HL-60/S4 treated with phorbol 12-myristate 13-acetate at 8.2 ng/mL for 4 days and 3 days (cell line): ENCODE measurements at regions not wholly inside any gene's neighbourhood (a gene's known extent, or its start where the extent isn't known, plus 50 kb on each side); places are given as distances from the start of the nearest gene placed in this dataset.

ENCODE experiments used
- in situ Hi-C: fragments of 300-500 bp; cut with MboI; formaldehyde crosslinking; loops from 2 replicates; pipeline ENCODE4 v1.15.0; 2022; ENCODE audit warnings: low sequenced_read_pairs

DNA sequence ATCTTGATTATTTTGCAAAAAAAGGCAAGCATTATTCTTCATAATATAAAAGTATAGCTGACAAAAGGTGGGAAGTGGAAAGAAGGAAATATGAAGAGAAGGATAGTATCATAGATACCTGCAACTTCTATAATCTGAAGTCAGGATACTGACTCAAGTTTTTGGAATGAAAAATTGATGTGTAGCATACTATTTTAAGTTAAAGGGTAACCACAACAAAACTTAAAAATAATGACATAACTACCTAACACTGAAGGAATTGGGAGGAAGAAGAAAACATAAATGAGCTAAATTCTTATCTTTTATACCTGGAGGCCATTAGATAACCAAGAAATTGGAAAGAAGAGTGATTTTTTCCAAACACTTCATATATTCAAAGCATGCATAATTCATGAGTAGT lies 51.8 kb upstream of the TLE1 start:
- in situ Hi-C loops: no loop called here

DNA sequence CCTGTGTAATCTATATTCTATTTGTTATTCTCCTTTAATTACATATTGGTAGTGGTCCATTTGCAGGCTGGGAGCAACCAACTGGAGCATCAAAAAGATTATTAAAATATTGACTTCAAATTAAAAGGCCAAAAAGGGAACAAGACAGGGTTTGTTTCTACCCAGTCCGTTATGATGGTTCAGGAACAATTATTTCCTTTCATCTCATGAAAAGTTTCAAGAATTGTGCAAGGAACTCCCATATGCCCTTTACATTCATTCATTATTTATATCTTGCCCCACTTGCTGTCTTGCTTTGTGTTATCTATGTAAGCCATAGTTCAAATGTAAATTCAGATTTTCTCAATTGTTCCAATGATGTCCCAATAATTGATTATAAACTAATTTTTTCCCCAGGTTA lies 58.7 kb upstream of the TLE1 start:
- in situ Hi-C loops: no loop called here

DNA sequence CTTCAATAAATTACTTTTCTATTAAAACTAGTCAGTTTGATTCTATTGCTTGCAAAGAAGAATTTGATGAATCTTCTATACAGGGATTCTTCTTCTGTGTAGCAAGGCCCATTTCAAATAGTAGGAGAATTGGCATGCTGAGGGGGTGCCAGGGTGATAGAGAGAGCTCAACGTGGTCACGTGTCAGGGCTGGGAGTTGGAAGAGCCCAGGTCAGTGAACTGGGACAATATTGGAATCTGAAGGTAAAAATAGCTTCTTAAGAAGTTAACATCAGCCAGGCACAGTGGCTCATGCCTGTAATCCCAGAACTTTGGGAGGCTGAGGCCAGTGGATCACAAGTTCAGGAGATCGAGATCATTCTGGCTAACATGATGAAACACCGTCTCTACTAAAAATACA lies 64.1 kb upstream of the TLE1 start:
- in situ Hi-C loops: no loop called here

DNA sequence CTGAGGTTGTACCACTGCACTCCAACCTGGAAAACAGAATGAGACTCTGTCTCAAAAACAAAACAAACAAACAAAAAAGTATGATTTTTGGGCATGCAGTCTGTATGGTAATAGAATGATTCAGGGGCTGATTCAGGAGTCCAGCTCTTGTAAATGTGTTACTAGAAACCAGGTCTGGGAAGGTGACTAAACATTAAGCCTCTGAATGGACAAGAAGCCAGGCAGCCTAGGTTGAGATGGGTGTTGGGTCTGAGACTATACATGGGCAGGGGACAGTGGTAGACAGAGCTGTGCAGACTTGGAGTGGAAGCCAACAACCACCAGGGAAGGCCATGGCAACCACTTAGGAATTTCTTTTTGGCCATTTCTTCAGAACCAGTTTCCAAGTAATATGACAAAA lies 64.9 kb upstream of the TLE1 start:
- in situ Hi-C loops: no loop called here

DNA sequence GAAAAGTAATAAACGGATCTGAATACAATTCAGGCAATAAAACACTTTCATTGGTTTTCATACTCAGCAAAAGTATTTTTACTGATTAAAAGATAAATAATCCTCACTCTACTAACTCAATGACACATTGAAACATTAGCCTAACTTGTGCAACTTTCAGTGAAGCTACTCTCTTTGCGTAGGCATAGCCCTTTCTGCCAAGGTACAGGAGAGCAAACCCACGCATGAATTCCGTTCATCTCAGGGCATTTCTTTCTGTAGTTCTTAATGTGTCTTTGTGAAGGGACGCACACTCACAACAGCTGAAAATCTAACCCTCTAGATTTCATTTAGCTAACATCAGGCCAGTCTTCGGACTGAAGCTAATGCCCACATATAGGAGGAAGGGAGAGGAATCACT lies 66.4 kb upstream of the TLE1 start:
- in situ Hi-C loops: no loop called here

DNA sequence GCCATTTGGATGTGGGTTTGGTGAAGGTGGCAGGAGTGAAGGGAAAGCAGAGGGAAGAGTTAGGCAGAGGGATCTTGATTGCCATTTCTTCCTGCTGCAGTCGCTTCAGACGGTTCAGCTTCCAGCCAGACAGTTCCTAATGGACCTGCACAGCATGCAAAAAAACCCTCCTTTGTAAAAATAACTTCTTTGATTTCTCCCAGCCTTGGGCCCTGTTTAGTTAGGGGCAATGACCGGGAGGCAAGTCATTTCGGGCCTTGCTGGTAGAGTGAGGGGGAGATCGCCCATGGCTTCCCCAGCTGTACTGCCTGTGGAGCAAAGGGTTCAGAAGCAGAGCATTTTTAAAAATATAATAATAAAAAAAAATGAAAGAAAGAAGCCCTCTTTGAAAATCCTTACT lies 67.2 kb upstream of the TLE1 start:
- in situ Hi-C loops: no loop called here

DNA sequence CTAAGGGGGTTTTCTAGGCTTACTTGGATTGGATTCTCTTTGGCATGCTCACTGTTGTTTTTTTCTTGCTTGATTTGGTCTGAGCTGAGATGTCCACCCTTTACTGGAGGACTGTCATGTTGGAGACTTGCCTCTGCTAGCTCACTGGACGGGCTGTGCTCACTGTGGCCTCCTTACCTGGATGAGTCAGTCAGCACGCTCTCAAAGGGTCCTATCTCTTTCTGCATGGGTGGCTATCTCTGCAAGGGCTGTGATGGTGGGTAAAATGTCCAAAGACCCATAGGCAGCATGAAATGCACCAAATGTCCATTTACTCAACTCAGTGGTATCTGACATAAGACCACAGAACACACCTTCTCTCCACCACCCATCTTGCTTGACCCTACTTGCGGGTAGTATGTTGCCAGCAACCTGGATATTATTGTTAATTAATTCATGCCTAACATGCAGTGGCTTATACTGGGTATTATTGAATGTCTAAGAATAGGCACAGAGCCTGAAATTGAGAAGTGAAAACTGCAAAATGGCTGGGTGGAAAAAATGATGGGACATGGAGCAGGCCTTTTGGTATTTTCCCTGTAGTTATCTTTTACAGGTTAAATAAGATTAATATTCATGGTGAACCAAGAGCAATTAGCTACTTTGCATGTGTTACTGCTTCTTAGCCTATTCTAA lies 68.9 kb upstream of the TLE1 start:
- in situ Hi-C loops: no loop called here

DNA sequence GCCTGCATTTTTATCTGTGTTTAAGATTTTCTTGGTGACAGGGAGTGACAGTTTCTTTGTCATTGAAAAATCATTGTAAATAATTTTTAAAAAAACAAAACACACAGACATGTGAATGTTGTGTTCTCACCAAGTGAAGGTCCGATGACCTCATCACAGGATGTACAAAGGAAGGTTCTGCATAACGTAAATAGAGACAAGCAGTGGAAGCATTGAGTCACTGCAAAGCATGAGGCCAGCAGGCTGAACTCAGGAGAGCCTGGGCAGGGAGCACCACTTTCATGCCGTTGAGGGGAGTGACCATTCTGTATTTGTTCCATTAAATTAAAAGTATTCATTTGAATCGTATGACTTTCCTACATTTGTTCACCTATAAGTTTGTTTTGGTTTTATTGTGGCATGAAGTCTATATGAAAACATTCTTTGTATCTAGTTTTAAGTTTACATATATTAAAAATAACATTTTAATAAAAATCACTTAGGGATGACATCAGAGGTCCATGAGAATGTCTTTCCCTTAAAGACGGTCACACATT lies 70.4 kb upstream of the TLE1 start:
- in situ Hi-C loops: no loop called here

DNA sequence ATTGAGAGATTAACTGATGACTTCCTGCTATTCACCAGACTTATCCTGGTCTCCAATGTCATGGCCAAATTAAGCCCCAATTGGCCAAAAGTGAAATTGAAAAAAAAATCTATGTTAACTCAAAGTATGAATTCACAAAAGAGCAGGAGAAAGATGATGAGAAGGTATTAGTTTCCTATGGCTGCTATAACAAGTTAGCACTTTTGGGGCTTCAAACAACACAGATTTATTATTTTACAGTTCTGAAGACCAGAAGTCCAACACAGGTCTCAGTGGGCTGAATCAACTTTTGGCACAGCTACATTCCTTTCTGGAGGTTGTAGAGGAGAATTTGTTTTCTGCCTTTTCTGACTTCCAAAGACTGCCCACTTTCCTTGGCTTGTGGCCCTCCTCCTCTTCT lies 78.6 kb upstream of the TLE1 start:
- in situ Hi-C loops: no loop called here

DNA sequence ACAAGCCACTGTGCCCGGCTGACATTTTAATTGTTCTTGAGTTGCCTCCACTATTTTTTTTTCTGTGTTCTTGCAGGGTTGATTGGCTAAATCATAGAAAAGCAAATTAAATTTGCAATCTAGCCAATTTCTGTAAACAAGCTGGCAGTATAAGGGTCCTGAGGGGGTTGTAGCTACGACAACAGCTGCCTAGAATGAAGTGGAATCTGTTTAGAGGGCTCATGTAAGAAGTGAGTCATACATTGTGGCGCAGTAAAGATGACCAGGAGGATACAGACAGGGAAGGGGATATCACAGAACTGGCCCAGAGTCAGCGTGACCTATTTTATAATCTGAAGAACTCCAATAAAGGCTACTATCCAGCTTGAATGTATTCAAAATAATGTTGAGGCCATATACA lies 82.2 kb upstream of the TLE1 start:
- in situ Hi-C loops: no loop called here

DNA sequence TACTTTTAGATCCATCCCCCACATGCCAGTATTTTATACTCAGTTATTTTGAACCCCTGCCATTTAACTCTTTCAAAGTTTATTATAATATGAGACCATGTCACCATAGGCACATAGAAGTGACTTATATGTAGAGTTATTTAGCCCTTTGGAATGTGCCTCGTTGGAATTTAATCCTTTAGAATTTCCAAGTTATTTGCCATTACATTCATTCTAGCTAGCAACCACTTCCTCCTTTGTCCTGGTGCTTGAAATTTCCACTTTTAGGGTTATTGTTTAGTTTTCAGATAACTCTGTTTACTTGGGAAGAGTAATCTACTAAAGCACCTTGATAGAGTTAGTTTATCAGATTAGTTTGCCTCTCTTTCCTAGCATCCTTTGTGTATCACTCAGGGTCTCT lies 82.8 kb upstream of the TLE1 start:
- in situ Hi-C loops: no loop called here

DNA sequence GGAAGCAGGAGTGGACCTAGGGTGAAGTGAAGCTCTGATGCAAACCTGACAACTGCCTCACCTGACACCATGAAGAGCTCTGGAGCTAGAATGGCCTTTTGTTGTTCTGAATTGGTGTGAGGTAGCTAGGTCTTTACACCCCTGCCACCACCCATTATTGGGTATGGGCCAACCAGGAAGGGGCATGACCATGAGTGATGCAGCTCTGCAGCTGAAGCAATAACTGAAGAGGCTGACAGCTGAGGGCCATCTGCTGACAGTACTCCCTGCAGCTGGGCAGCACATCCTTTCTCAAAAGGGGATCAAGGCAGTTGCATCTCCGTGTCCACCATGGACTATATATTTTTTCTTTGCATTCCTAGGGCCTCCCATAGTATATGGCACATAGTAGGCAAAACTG lies 87.0 kb upstream of the TLE1 start:
- in situ Hi-C loops: no loop called here

DNA sequence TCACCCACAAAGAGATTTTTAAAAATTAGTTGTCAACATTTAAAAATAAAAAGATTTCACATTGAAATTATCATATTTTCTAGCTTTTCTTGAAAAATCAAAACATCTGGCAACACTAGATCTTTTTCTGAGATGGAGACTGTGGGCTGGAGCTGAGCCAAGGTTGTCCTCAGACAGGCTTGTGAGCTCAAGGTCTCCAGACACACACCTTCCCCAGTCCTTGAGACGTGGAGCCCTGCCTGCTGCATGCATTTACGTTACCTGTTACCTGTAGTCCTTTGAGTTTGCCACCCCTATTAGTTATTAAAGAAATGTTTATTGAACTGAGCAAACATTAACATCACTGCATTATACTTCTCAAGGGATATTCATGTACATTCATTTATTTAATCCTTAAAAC lies 87.5 kb upstream of the TLE1 start:
- in situ Hi-C loops: no loop called here

DNA sequence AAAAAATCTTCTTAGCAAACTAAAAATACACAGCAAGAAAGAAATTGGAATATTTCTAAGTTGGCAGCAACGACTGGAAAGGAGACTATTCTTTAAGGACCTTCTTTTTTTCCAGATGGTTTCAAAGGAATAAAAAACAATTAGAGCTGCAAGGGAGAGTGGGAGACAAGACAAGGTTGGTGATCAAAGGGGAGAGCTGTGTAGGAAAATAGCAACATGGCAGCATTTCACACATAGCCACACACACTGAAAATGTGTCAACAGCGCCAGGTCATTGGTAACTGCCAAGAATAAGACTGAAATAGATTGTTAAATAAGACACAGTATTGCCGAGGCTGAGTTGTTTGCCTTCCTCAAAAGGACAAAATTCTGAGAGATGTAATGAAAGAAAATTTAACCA lies 88.1 kb upstream of the TLE1 start:
- in situ Hi-C loops: no loop called here

DNA sequence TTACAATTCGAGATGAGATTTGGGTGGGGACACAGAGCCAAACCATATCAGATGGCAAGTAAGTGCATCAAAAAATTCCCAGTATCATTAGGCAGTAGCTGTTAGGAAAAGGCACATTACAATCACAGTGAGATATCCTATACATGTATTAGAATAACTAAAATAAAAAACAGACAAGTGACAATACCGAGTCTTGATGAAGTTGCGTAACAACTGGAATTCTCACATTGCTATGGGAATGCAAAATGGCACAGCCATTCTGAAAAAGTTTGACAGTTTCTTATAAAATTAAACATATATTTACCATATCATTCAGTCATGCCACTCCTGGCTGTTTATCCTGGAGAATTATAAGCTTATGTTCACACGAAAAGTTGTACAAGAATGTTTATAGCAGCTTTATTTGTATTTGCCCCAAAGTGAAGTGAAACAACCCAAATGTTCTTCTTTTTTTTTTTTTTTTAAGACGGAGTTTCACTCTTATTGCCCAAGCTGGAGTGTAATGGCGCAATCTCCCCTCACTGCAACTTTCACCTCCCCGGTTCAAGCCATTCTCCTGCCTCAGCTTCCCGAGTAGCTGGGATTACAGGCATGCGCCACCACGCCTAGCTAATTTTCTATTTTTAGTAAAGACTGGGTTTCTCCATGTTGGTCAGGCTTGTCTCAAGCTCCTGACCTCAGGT lies 93.1 kb upstream of the TLE1 start:
- in situ Hi-C loops: no loop called here

DNA sequence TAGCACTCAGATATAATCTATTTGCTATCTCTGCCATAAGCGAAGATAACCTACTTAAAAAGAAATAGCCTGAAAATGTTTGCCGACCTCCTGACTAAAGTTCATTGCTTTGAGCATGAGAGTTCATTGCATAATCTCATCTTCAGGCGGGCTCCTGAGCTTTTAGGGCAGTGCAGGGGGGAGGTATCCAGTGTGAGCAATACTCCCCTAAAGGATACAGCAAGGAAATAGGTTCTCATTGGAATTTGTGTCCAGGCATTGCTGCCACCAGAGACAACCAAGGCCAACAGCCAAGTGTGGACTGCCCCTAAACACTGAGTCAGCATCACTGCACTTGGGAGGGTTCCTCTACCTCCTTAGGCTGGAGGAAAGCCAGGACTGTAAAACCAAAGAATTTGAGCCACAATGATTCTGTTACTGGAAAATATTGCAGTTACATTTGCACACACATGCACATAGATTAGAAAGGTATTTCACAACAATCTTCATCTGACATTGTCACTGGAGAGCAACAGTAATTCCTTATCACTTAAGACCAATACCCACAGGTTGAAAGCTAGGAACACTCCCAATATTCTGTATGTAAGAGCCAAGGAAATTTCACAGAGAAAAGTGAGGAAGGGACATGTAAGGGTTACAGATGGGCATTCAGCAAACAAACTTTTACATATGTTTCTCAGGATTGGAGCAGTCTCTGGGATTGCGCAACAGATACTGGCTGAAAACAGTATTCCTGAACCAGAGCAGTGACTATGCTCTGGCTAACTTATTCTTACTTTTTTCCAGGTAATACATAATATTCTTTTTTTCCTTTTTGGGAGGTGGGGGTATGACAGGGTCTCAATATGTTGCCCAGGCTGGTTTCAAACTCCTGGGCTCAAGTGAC lies 98.6 kb upstream of the TLE1 start:
- in situ Hi-C loops: no loop called here

DNA sequence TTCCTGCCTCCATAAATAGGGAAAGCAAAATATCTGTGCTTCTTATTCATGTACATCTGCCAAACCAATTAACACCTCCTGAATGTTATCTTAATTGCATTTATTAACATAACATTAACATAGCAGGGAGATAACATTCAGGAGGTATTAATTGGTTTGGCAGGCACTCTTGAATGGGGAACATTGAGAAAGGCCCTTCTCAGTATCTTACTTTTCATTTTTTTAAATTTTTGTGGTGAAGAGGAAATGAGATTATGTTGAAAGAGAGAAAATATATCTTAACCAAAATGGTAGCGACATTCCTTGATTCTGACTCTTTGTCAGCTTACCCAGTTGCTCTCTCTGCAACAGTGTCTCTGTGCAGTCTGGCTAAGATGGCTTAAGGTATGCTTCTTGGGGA lies 100.4 kb upstream of the TLE1 start:
- in situ Hi-C loops: no loop called here

DNA sequence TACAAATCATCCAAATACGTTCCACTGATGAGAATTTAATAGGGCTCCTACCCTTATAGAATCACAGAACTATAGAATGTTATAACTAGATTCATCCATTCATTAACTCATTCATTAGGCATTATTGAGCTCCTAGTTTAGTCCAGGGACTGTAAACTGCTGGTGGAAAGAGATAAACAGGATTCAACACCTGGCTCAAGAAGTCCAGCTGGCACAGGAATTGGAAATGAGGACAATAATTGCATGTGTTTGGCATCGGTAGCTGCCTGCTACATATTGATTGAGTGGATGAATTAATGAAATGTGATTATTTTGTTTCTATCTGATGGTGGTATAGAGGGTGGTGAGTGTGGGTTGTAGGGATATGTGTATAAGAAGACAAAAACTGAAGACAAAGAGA lies 100.8 kb upstream of the TLE1 start:
- in situ Hi-C loops: no loop called here

DNA sequence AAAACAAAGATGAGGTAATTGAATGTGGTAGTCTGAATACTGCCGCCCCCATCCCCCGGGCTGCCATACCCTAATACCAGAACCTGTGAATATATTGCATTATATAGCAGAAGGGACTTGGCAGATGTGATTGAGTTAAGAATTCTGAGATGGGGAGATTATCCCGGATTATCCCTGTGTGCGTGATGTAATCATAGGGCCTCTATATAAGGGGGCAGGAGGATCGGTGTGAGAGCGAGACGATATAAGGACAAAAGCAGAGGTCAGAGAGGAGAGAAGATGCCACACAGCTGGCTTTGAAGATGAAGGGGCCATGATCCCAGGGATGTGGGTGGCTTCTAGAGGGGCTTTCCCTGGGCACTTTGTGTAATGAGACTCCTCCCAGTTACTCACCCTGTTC lies 101.7 kb upstream of the TLE1 start:
- in situ Hi-C loops: no loop called here

DNA sequence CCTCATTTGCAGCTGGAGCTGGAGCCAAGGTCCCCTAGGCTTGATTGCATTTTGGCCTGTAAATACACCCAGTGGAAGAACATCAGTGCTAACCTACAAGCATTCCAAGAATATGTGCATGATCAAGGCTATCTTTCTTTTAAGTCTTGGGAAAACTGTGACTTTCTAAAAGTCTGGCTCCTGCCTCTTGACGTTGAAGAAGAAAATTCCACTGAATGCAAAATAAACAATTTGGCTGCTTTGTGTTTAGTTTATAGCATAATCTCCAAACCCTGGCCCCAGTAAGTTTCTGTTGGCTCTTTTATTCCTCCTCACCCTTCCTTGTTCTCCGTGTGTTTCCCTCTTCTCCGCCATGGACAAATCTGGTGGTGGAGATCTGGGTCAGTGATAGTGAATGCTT lies 109.3 kb upstream of the TLE1 start:
- in situ Hi-C loops: no loop called here

DNA sequence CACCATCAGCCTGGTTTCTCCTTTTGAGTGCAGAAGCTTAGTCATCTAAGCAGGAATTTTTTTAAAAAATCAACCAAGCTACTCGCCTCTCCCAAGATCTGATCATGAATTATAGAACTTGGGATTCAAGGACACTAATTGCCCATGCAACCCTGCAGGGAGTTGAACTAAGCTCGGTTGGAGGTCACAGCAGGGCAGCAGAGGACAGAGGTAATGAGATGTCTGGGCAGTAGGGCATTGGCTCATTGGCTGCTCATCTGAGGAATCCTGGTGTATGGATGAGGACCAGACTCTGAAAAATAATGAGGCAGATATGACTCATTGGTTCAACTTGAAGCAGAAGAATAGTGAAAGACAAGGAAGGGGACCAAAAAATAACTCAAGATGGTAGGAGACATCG lies 111.8 kb upstream of the TLE1 start:
- in situ Hi-C loops: loop anchor here (25.0 kb wide), 1 partner anchor 89 kb away; no protein-coding TSS in a partner anchor

DNA sequence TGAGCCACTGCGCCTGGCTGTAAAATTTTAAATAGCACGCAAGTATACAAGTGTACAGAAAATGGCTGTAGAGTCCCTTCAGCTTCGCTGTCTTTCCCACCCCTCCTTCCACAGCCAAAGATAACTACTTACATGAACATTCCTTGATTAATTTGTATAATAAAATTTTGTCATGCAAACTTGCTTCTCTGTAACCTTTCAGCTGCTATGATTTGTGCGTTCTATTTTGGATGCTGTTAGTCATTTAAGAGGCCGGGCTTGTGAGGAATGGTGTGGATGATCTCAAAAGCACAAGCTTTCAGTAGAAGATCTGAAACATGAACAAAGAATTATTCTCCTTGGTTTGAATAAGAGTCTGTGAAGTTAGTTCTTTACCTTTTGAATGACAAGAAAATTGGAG lies 115.0 kb upstream of the TLE1 start:
- in situ Hi-C loops: loop anchor here (25.0 kb wide), 1 partner anchor 92 kb away; no protein-coding TSS in a partner anchor
